ENCODE measurements at regions not wholly inside any gene's neighbourhood (a gene's known extent, or its start where the extent isn't known, plus 50 kb on each side); places are given as distances from the start of the nearest gene placed in this dataset.

- no peak overlapping the region for H3K4me3 ChIP-seq (replicated peaks in 1 of 3; ENCODE audit: low read depth in 2 of 3, low read length in 3 of 3)
- no peaks in the 10 kb centered on the region for H3K79me2 ChIP-seq (ENCODE audit: insufficient read depth, low read length)
- intact Hi-C loops (cut with micrococcal nuclease), result no loop called here
- H3K9ac ChIP-seq (ENCODE audit: insufficient read depth, low read length, poor library complexity, severe bottlenecking), result no peak overlapping the region
- Mint-ChIP-seq H3K4me1 (no peaks in the 10 kb centered on the region), H3K27me3 (ENCODE audit: low read depth in 3 of 3) (no peaks in the 10 kb centered on the region), H3K36me3 (no peaks in the 10 kb centered on the region), H3K4me3 (no peak overlapping the region), H3K27ac (no peak overlapping the region), H3K9me3 (peaks cover 0 to 1% (median 0%) of the 10 kb centered on the region in 7 donors)
- no peaks in the 10 kb centered on the region for H3K36me3 ChIP-seq (replicated peaks in 1 of 2; ENCODE audit: control insufficient read depth in 1 of 2, insufficient read depth in 2 of 2, low read length in 2 of 2)
- TF ChIP-seq CTCF (IDR thresholded peaks at IDR 0.05), result no peak
- H3K4me1 ChIP-seq (ENCODE audit: control insufficient read depth in 1 of 2, insufficient read depth in 2 of 2, low read length in 2 of 2), result no peaks in the 10 kb centered on the region
- no peak overlapping the region for H3K4me2 ChIP-seq (replicated peaks; ENCODE audit: extremely low read depth, low read length, poor library complexity, severe bottlenecking)
- no peaks in the 10 kb centered on the region for H3K9me3 ChIP-seq (replicated peaks in 1 of 2; ENCODE audit: control insufficient read depth in 1 of 2, insufficient read depth in 1 of 2, low read length in 2 of 2)
- H3K27me3 ChIP-seq (ENCODE audit: control insufficient read depth in 2 of 2, insufficient read depth in 2 of 2, low read length in 2 of 2), result no peaks in the 10 kb centered on the region
- no peak overlapping the region for H3K27ac ChIP-seq (ENCODE audit: low read depth in 1 of 2, low read length in 2 of 2)
- no peak overlapping the region for H2AFZ ChIP-seq (ENCODE audit: insufficient read depth, low read depth, low read length, poor library complexity, severe bottlenecking)
- DNase-seq, result no peak
- no peaks in the 10 kb centered on the region for H4K20me1 ChIP-seq (ENCODE audit: insufficient read depth, low read length)
- 60% methylated on average over 1 of the region's 4 CpGs for WGBS (ENCODE audit: insufficient coverage)
Observed at GRCh38 chr13:73902296-73902695, 231.9 kb downstream of the KLF12 start.

- peaks cover 0 to 1% (median 0%) of the 10 kb centered on the region in 7 donors for H3K9me3 Mint-ChIP-seq
- Histone ChIP-seq H3K9me3 (replicated peaks in 1 of 2; ENCODE audit: control insufficient read depth in 1 of 2, insufficient read depth in 1 of 2, low read length in 2 of 2) (no peaks in the 10 kb centered on the region), H3K4me3 (replicated peaks in 1 of 3; ENCODE audit: low read depth in 2 of 3, low read length in 3 of 3) (no peak overlapping the region), H3K9ac (ENCODE audit: insufficient read depth, low read length, poor library complexity, severe bottlenecking) (no peak overlapping the region), H3K36me3 (replicated peaks in 1 of 2; ENCODE audit: control insufficient read depth in 1 of 2, insufficient read depth in 2 of 2, low read length in 2 of 2) (no peaks in the 10 kb centered on the region), H3K27me3 (ENCODE audit: control insufficient read depth in 2 of 2, insufficient read depth in 2 of 2, low read length in 2 of 2) (no peaks in the 10 kb centered on the region), H3K27ac (ENCODE audit: low read depth in 1 of 2, low read length in 2 of 2) (no peak overlapping the region), H4K20me1 (ENCODE audit: insufficient read depth, low read length) (no peaks in the 10 kb centered on the region), H3K4me1 (ENCODE audit: control insufficient read depth in 1 of 2, insufficient read depth in 2 of 2, low read length in 2 of 2) (no peaks in the 10 kb centered on the region), H2AFZ (ENCODE audit: insufficient read depth, low read depth, low read length, poor library complexity, severe bottlenecking) (no peak overlapping the region), H3K79me2 (ENCODE audit: insufficient read depth, low read length) (no peaks in the 10 kb centered on the region), H3K4me2 (replicated peaks; ENCODE audit: extremely low read depth, low read length, poor library complexity, severe bottlenecking) (no peak overlapping the region)
- H3K4me3 Mint-ChIP-seq, result no peak overlapping the region
- WGBS (ENCODE audit: insufficient coverage), result no CpG with 5 or more reads among the region's 1 CpG
- no peaks in the 10 kb centered on the region for H3K4me1 Mint-ChIP-seq
- H3K27ac Mint-ChIP-seq, result no peak overlapping the region
- intact Hi-C loops (cut with micrococcal nuclease), result no loop called here
- no peak for DNase-seq
- no peaks in the 10 kb centered on the region for H3K36me3 Mint-ChIP-seq
- TF ChIP-seq CTCF (IDR thresholded peaks at IDR 0.05), result no peak
- H3K27me3 Mint-ChIP-seq (ENCODE audit: low read depth in 3 of 3), result no peaks in the 10 kb centered on the region
Observed at GRCh38 chr13:73901324-73902068, 232.7 kb downstream of the KLF12 start.

Measured in CD14-positive monocyte (primary cell).